ENCODE measurements at regions not wholly inside any gene's neighbourhood (a gene's known extent, or its start where the extent isn't known, plus 50 kb on each side); places are given as distances from the start of the nearest gene placed in this dataset.

DNA sequence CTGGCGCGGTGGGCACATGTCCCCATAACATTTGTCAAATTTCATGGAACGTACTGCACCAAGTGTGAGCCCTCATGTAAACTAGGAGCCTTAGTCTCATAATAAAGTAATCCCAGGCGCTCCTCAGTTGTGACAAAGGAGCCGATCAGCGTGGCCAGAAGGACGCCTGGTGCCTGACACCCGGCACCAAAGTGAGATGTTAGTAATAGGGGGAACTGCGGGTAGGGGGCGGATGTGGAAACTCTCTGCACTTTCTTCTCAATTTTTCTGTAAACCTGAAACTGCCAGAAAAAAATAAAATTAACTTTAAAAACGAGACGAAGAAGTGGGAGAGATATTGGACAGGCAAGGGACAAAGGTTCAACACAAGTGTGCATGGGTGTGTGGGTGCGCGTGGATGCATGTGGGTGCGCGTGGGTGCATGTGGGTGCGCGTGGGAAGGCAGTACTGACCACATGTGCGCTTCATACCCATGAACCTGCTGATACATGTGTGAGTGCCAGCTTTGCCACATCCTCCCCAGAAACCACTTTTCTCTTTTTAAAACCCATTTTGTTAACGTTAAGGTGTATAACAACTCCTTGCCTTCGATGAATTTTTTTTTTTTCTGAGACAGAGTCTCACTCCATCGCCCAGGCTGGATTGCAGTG, 55.4 kb upstream of the LINC01488 start:
- TF ChIP-seq, protein P1, sequence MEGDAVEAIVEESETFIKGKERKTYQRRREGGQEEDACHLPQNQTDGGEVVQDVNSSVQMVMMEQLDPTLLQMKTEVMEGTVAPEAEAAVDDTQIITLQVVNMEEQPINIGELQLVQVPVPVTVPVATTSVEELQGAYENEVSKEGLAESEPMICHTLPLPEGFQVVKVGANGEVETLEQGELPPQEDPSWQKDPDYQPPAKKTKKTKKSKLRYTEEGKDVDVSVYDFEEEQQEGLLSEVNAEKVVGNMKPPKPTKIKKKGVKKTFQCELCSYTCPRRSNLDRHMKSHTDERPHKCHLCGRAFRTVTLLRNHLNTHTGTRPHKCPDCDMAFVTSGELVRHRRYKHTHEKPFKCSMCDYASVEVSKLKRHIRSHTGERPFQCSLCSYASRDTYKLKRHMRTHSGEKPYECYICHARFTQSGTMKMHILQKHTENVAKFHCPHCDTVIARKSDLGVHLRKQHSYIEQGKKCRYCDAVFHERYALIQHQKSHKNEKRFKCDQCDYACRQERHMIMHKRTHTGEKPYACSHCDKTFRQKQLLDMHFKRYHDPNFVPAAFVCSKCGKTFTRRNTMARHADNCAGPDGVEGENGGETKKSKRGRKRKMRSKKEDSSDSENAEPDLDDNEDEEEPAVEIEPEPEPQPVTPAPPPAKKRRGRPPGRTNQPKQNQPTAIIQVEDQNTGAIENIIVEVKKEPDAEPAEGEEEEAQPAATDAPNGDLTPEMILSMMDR (IDR thresholded peaks at IDR 0.05): no peak
- TF ChIP-seq POLR2AphosphoS5 (IDR thresholded peaks at IDR 0.05) (no peak), POLR2A (IDR thresholded peaks at IDR 0.05) (no peak)

All from sigmoid colon (tissue), 4 donors.